ENCODE measurements at regions not wholly inside any gene's neighbourhood (a gene's known extent, or its start where the extent isn't known, plus 50 kb on each side); places are given as distances from the start of the nearest gene placed in this dataset.

DNA sequence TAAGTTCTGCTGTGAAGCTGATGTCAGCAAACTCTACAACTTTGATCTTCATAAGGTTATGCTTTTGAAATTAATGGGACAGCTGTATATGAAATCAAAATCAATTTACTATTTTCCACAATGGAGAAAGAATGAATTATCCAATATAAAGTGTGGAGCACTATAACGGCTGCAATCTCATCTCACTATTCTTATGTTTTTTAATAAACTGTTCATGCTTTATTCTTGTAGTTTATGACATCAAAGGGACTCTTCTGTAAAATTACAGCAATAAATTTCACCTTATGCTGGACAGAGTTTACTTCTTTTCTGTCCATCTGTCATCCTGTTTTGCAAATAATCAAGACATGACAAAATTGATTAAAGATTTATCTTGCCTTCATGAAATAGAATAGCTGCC, 192.5 kb downstream of the TECRL start:
- Histone ChIP-seq H3K36me3 (no peaks in the 10 kb centered on the region), H3K27ac (no peak overlapping the region), H3K4me3 (no peak overlapping the region), H3K9me3 (no peaks in the 10 kb centered on the region), H3K4me1 (no peaks in the 10 kb centered on the region), H3K27me3 (no peaks in the 10 kb centered on the region)
- ATAC-seq (ENCODE audit: low FRiP score in 2 of 2) (no peak), DNase-seq (no peak)
- 59 to 63% methylated on average over 1 of the region's 1 CpG for WGBS, 2 donors
- TF ChIP-seq, protein P1, sequence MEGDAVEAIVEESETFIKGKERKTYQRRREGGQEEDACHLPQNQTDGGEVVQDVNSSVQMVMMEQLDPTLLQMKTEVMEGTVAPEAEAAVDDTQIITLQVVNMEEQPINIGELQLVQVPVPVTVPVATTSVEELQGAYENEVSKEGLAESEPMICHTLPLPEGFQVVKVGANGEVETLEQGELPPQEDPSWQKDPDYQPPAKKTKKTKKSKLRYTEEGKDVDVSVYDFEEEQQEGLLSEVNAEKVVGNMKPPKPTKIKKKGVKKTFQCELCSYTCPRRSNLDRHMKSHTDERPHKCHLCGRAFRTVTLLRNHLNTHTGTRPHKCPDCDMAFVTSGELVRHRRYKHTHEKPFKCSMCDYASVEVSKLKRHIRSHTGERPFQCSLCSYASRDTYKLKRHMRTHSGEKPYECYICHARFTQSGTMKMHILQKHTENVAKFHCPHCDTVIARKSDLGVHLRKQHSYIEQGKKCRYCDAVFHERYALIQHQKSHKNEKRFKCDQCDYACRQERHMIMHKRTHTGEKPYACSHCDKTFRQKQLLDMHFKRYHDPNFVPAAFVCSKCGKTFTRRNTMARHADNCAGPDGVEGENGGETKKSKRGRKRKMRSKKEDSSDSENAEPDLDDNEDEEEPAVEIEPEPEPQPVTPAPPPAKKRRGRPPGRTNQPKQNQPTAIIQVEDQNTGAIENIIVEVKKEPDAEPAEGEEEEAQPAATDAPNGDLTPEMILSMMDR (IDR thresholded peaks at IDR 0.05) = no peak
- TF ChIP-seq EP300 (IDR thresholded peaks at IDR 0.05) (no peak), POLR2AphosphoS5 (IDR thresholded peaks at IDR 0.05) (no peak), POLR2A (IDR thresholded peaks at IDR 0.05) (no peak)

DNA sequence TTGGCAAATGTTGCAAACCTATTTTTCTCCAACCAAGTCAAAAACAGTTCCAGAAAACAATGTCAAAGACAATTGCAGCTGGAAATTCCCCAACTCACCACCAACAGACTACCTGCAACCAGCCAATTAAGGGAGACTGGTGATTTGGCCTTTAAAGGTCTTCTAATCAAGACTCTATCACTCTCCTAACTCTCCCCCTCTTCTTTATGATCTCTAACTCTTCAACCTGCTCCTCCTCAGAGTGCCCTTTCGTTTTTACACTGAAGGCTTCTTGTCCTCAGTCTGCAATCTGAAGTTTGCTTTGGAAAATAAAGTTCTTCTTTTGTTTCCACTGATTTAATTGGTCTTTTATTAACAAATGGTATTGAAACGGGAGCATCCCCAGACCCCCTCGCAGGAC, 203.9 kb downstream of the TECRL start:
- Histone ChIP-seq H3K4me1 (no peaks in the 10 kb centered on the region), H3K27ac (no peak overlapping the region), H3K36me3 (no peaks in the 10 kb centered on the region), H3K4me3 (no peak overlapping the region), H3K9me3 (peaks cover 0 to 4% (median 1%) of the 10 kb centered on the region in 4 donors), H3K27me3 (no peaks in the 10 kb centered on the region)
- DNase-seq (no peak), ATAC-seq (ENCODE audit: low FRiP score in 2 of 2) (no peak)
- 75 to 85% methylated on average over 3 of the region's 3 CpGs for WGBS, 2 donors
- TF ChIP-seq, protein P1 (IDR thresholded peaks at IDR 0.05) = no peak
- TF ChIP-seq EP300 (IDR thresholded peaks at IDR 0.05) (no peak), POLR2AphosphoS5 (IDR thresholded peaks at IDR 0.05) (no peak), POLR2A (IDR thresholded peaks at IDR 0.05) (no peak)

DNA sequence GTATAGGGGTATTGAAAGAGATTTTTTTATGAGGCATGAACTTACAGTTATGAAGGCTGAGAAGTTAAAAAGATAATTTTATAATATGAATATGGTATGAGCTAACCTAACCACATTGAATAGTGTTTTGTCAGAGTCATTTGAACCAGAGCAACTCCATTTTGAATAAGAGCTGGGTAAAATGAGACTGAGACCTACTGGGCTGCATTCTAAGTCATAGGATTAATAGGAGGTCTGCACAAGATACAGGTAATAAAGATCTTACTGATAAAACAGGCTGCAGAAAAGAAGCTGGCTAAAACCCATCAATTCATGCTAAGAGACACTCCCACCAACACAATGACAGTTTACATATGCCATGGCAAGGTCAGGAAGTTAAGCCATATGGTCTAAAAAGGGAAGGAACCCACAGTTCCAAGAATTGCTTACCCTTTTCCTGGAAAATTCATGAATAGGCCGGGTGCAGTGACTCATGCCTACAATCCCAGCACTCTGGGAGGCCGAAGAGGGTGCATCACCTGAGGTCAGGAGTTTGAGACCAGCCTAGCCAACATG, 209.2 kb downstream of the TECRL start:
- H3K36me3 ChIP-seq = no peaks in the 10 kb centered on the region
- no peaks in the 10 kb centered on the region for H3K27me3 ChIP-seq
- ATAC-seq (ENCODE audit: low FRiP score in 2 of 2) (no peak), DNase-seq (no peak)
- no peaks in the 10 kb centered on the region for H3K9me3 ChIP-seq
- H3K4me1 ChIP-seq = no peaks in the 10 kb centered on the region
- WGBS, 2 donors = 36 to 44% methylated on average over 2 of the region's 2 CpGs
- no peak overlapping the region for H3K4me3 ChIP-seq
- no peak overlapping the region for H3K27ac ChIP-seq
- TF ChIP-seq POLR2A (IDR thresholded peaks at IDR 0.05) (no peak), EP300 (IDR thresholded peaks at IDR 0.05) (no peak), POLR2AphosphoS5 (IDR thresholded peaks at IDR 0.05) (no peak)
- TF ChIP-seq, protein P1 (IDR thresholded peaks at IDR 0.05) = no peak

DNA sequence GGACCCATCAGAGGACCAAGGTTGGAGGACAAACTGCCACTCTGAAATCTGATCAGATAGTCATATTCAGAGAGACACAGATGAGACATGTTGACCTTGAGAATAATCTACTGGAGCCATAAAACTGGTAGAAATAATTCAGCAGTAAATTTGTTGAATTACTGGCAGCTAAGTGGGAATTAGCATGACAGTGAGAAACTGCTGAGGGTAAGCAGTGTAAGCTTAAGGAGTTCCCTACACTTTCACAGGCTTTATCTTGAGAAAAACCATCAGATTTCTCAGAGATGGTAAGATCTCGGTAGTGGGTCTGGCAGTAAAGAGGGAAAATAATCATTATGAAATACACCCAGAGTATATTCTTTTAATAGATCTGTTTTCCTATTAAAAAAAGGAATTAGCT, 213.7 kb downstream of the TECRL start:
- Histone ChIP-seq H3K4me1 (no peaks in the 10 kb centered on the region), H3K4me3 (no peak overlapping the region), H3K27ac (no peak overlapping the region), H3K9me3 (no peaks in the 10 kb centered on the region), H3K36me3 (no peaks in the 10 kb centered on the region), H3K27me3 (no peaks in the 10 kb centered on the region)
- WGBS, 2 donors = 87 to 92% methylated on average over 1 of the region's 1 CpG
- DNase-seq = no peak
- ATAC-seq (ENCODE audit: low FRiP score in 2 of 2) = no peak
- TF ChIP-seq POLR2AphosphoS5 (IDR thresholded peaks at IDR 0.05) = no peak
- no peak for TF ChIP-seq POLR2A (IDR thresholded peaks at IDR 0.05)
- no peak for TF ChIP-seq EP300 (IDR thresholded peaks at IDR 0.05)
- TF ChIP-seq, protein P1 (IDR thresholded peaks at IDR 0.05) = no peak

DNA sequence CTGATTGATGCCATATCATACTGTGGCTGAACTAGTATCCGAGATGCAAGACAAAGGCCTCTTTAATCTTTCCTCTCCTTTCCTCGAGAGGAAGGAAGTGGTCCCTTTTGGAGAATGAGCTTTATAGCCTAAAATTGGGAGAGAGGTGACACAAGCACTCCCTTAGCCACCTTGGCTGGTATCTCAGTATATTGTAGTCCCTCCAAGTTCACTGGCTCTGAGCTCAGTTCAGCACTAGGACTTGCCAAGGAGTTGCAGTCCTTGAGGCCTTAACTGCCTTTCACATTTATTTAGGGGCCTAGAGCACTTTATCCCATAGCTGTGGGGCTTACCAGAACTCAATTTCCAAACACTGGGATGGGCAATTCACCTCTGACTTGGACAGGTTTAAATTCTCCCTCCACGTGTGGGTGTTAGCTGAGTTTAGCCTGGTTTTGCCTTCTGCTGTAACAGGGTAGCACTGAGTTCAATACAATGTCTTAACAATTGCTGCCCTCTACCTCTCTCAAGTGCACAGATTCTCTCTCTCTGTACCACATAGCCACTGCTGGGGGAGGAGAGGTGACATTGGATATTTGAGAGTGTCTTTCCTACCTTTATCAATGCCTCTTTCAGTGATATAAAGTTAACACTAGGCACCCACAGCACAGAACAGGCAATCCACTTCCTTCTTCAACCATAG, 216.4 kb downstream of the TECRL start:
- Histone ChIP-seq H3K4me1 (no peaks in the 10 kb centered on the region), H3K27ac (no peak overlapping the region), H3K9me3 (no peaks in the 10 kb centered on the region), H3K36me3 (no peaks in the 10 kb centered on the region), H3K4me3 (no peak overlapping the region), H3K27me3 (no peaks in the 10 kb centered on the region)
- DNase-seq (no peak), ATAC-seq (ENCODE audit: low FRiP score in 2 of 2) (no peak)
- TF ChIP-seq POLR2AphosphoS5 (IDR thresholded peaks at IDR 0.05) (no peak), POLR2A (IDR thresholded peaks at IDR 0.05) (no peak), EP300 (IDR thresholded peaks at IDR 0.05) (no peak)
- TF ChIP-seq, protein P1 (IDR thresholded peaks at IDR 0.05) = no peak
- 48 to 58% methylated on average over 3 of the region's 3 CpGs for WGBS, 2 donors
